Tibial nerve (tissue), 4 donors: ENCODE measurements at regions not wholly inside any gene's neighbourhood (a gene's known extent, or its start where the extent isn't known, plus 50 kb on each side); places are given as distances from the start of the nearest gene placed in this dataset.

Experiments used
- CTCF ChIP-seq, 5 experiments: fragments of 200-600 bp in 3 of 5; fragments of 450-650 bp in 2 of 5; sonication (generic) in 3 of 5; IDR thresholded peaks; one replicate each; pipeline ENCODE4 v1.5.1; 2016 to 2019; ENCODE audit warnings: antibody characterized with exemption in 5 of 5, mild to moderate bottlenecking in 3 of 5, moderate library complexity in 2 of 5
- EP300 ChIP-seq, 2 donors: sonication (generic); formaldehyde crosslinking; IDR thresholded peaks; one replicate each; pipeline ENCODE4 v1.6.1; 2017; ENCODE audit warnings: antibody characterized with exemption in 2 of 2, mild to moderate bottlenecking in 1 of 2
- POLR2A ChIP-seq, 2 donors: fragments of 450-650 bp; IDR thresholded peaks; one replicate each; pipeline ENCODE4 v1.6.1; 2017; ENCODE audit warnings: antibody characterized with exemption in 2 of 2, mild to moderate bottlenecking in 2 of 2, moderate library complexity in 2 of 2

GRCh38 chr7:29723599-29723998 lies 82.7 kb upstream of the WIPF3 start:
- no peak for TF ChIP-seq CTCF (IDR thresholded peaks at IDR 0.05)
- TF ChIP-seq POLR2A (IDR thresholded peaks at IDR 0.05), result no peak
- no peak for TF ChIP-seq EP300 (IDR thresholded peaks at IDR 0.05)
